ENCODE measurements at regions not wholly inside any gene's neighbourhood (a gene's known extent, or its start where the extent isn't known, plus 50 kb on each side); places are given as distances from the start of the nearest gene placed in this dataset.

GRCh38 chr7:46569133-46569465 is 648.0 kb upstream of the IGFBP3 start:
- TF ChIP-seq CTCF (IDR thresholded peaks at IDR 0.05) (no peak), POLR2A (IDR thresholded peaks at IDR 0.05) (no peak)

Data from heart left ventricle (tissue), 13 donors.